Trophoblast cell (in vitro differentiated cells and primary cell): ENCODE measurements at regions not wholly inside any gene's neighbourhood (a gene's known extent, or its start where the extent isn't known, plus 50 kb on each side); places are given as distances from the start of the nearest gene placed in this dataset.

ENCODE experiments used
- DNase-seq, 2 donors: peaks; one replicate each; pipeline ENCODE4 v3.0.0-alpha.2; 2016
- H2AFZ ChIP-seq: 2 replicates; pipeline ENCODE4 v1.6.1; 2013; ENCODE audit warnings: low read length, moderate library complexity, mild to moderate bottlenecking; ENCODE audit not compliant: insufficient read depth, poor library complexity
- H2AK5ac ChIP-seq: 2 replicates; pipeline ENCODE4 v1.6.1; 2013; ENCODE audit warnings: mild to moderate bottlenecking, low read length
- H2BK120ac ChIP-seq: 2 replicates; pipeline ENCODE4 v1.6.1; 2013; ENCODE audit warnings: low read length, mild to moderate bottlenecking, moderate library complexity; ENCODE audit not compliant: insufficient read depth, poor library complexity
- H2BK12ac ChIP-seq: 2 replicates; pipeline ENCODE4 v1.6.1; 2013; ENCODE audit warnings: mild to moderate bottlenecking, low read length, moderate library complexity
- H2BK5ac ChIP-seq: 2 replicates; pipeline ENCODE4 v1.6.1; 2013; ENCODE audit warnings: low read length, low read depth, moderate library complexity, mild to moderate bottlenecking; ENCODE audit not compliant: poor library complexity
- H3K14ac ChIP-seq: 2 replicates; pipeline ENCODE4 v1.6.1; 2013; ENCODE audit warnings: mild to moderate bottlenecking, low read length
- H3K18ac ChIP-seq: 2 replicates; pipeline ENCODE4 v1.6.1; 2013; ENCODE audit warnings: mild to moderate bottlenecking, low read length
- H3K23ac ChIP-seq: 2 replicates; pipeline ENCODE4 v1.6.1; 2013; ENCODE audit warnings: low read length
- H3K27ac ChIP-seq: 2 replicates; pipeline ENCODE4 v1.5.1; 2013; ENCODE audit warnings: low read depth, mild to moderate bottlenecking, inconsistent platforms, low read length, moderate library complexity
- H3K27me3 ChIP-seq: 2 replicates; pipeline ENCODE4 v1.6.1; 2013; ENCODE audit warnings: inconsistent platforms, mild to moderate bottlenecking, low read length, moderate library complexity; ENCODE audit not compliant: insufficient read depth
- H3K36me3 ChIP-seq, 2 experiments: 1 replicate in 1 of 2; 2 replicates in 1 of 2; pipeline ENCODE4 v1.6.1; 2013; ENCODE audit warnings: low read length in 2 of 2, mild to moderate bottlenecking in 2 of 2, moderate library complexity in 1 of 2; ENCODE audit not compliant: insufficient read depth in 2 of 2, control insufficient read depth in 1 of 2
- H3K4ac ChIP-seq: 2 replicates; pipeline ENCODE4 v1.6.1; 2013; ENCODE audit warnings: low read depth, mild to moderate bottlenecking, low read length, moderate library complexity
- H3K4me1 ChIP-seq, 2 experiments: 1 replicate in 1 of 2; 2 replicates in 1 of 2; pipeline ENCODE4 v1.6.1; 2013; ENCODE audit warnings: low read length in 2 of 2, mild to moderate bottlenecking in 2 of 2, moderate library complexity in 1 of 2; ENCODE audit not compliant: insufficient read depth in 2 of 2, control insufficient read depth in 1 of 2
- H3K4me2 ChIP-seq: 2 replicates; pipeline ENCODE4 v1.6.1; 2013; ENCODE audit warnings: inconsistent platforms, mild to moderate bottlenecking, low read length, moderate library complexity
- H3K4me3 ChIP-seq: 2 replicates; pipeline ENCODE4 v1.5.1; 2013; ENCODE audit warnings: mild to moderate bottlenecking, low read depth, low read length, inconsistent platforms
- H3K79me1 ChIP-seq: one replicate; pipeline ENCODE4 v1.6.1; 2013; ENCODE audit warnings: low read length
- H3K79me2 ChIP-seq: 2 replicates; pipeline ENCODE4 v1.6.1; 2013; ENCODE audit warnings: low read length, mild to moderate bottlenecking; ENCODE audit not compliant: control insufficient read depth, insufficient read depth, poor library complexity
- H3K9ac ChIP-seq: 2 replicates; pipeline ENCODE4 v1.6.1; 2013; ENCODE audit warnings: mild to moderate bottlenecking, low read length
- H3K9me3 ChIP-seq: 2 replicates; pipeline ENCODE4 v1.6.1; 2013; ENCODE audit warnings: low read depth, mild to moderate bottlenecking, control low read depth, inconsistent platforms, low read length; ENCODE audit not compliant: insufficient read depth
- H4K12ac ChIP-seq: 2 replicates; pipeline ENCODE4 v1.6.1; 2013; ENCODE audit warnings: low read depth, mild to moderate bottlenecking, low read length, moderate library complexity
- H4K8ac ChIP-seq: 2 replicates; pipeline ENCODE4 v1.6.1; 2013; ENCODE audit warnings: low read depth, mild to moderate bottlenecking, low read length, moderate library complexity
- H4K91ac ChIP-seq: one replicate; pipeline ENCODE4 v1.6.1; 2013; ENCODE audit warnings: low read depth, mild to moderate bottlenecking, low read length, moderate library complexity
- WGBS: extraction: QIAGEN DNeasy Blood & Tissue Kit; methylation state at CpG from one replicate; pipeline ENCODE4 v1.1.7; 2013; ENCODE audit warnings: missing lambda C conversion rate; ENCODE audit not compliant: insufficient read length, insufficient coverage; ENCODE audit errors: extremely low coverage; 5-methylcytosine and 5-hydroxymethylcytosine counted together

- Histone ChIP-seq H2BK5ac (no peak overlapping the region), H3K9ac (no peak overlapping the region), H3K9me3 (no peaks in the 10 kb centered on the region), H2BK12ac (no peak overlapping the region), H2AFZ (no peak overlapping the region), H3K79me1 (no peaks in the 10 kb centered on the region), H3K4me3 (no peak overlapping the region), H3K4me1 (peaks cover 0 to 3% of the 10 kb centered on the region in 2 experiments), H4K12ac (no peak overlapping the region), H4K91ac (no peak overlapping the region), H2BK120ac (no peak overlapping the region), H3K4ac (no peak overlapping the region), H3K18ac (no peak overlapping the region), H3K14ac (no peak overlapping the region), H3K27ac (no peak overlapping the region), H3K36me3 (no peaks in the 10 kb centered on the region), H3K79me2 (no peaks in the 10 kb centered on the region), H3K23ac (no peak overlapping the region), H2AK5ac (no peak overlapping the region), H3K27me3 (no peaks in the 10 kb centered on the region), H4K8ac (no peak overlapping the region), H3K4me2 (no peak overlapping the region)
- peak in 1 of 2 donors; percentile 40 for DNase-seq
- no CpG with 5 or more reads among the region's 8 CpGs for WGBS
These were observed 94.5 kb upstream of the LIFR start for GRCh38 chr5:38650946-38651345.

GRCh38 chr5:38651806-38652205, 95.4 kb upstream of the LIFR start:
- H3K4me2 ChIP-seq: no peak overlapping the region
- H2AK5ac ChIP-seq: no peak overlapping the region
- H3K4me3 ChIP-seq: no peak overlapping the region
- no peak overlapping the region for H4K91ac ChIP-seq
- H3K4ac ChIP-seq: no peak overlapping the region
- WGBS: no CpG with 5 or more reads among the region's 6 CpGs
- H3K79me2 ChIP-seq: no peaks in the 10 kb centered on the region
- DNase-seq: no peak
- H3K18ac ChIP-seq: no peak overlapping the region
- H4K8ac ChIP-seq: no peak overlapping the region
- no peaks in the 10 kb centered on the region for H3K79me1 ChIP-seq
- H2BK12ac ChIP-seq: no peak overlapping the region
- no peak overlapping the region for H3K23ac ChIP-seq
- no peaks in the 10 kb centered on the region for H3K9me3 ChIP-seq
- H3K9ac ChIP-seq: no peak overlapping the region
- H3K14ac ChIP-seq: no peak overlapping the region
- no peak overlapping the region for H2BK120ac ChIP-seq
- peaks cover 0 to 3% of the 10 kb centered on the region in 2 experiments for H3K4me1 ChIP-seq
- no peak overlapping the region for H3K27ac ChIP-seq
- H2BK5ac ChIP-seq: no peak overlapping the region
- no peaks in the 10 kb centered on the region for H3K36me3 ChIP-seq
- no peaks in the 10 kb centered on the region for H3K27me3 ChIP-seq
- H4K12ac ChIP-seq: no peak overlapping the region
- H2AFZ ChIP-seq: no peak overlapping the region

- Histone ChIP-seq H3K14ac (no peak overlapping the region), H3K79me1 (no peaks in the 10 kb centered on the region), H3K23ac (no peak overlapping the region), H4K8ac (no peak overlapping the region), H2BK120ac (no peak overlapping the region), H3K27ac (no peak overlapping the region), H3K36me3 (no peaks in the 10 kb centered on the region), H3K4me2 (no peak overlapping the region), H3K4me3 (no peak overlapping the region), H3K4ac (no peak overlapping the region), H4K12ac (no peak overlapping the region), H3K9ac (no peak overlapping the region), H4K91ac (no peak overlapping the region), H3K79me2 (no peaks in the 10 kb centered on the region), H3K9me3 (no peaks in the 10 kb centered on the region), H3K27me3 (no peaks in the 10 kb centered on the region), H2AK5ac (no peak overlapping the region), H2BK12ac (no peak overlapping the region), H2AFZ (no peak overlapping the region), H2BK5ac (no peak overlapping the region), H3K18ac (no peak overlapping the region), H3K4me1 (peaks cover 0 to 3% of the 10 kb centered on the region in 2 experiments)
- no CpG with 5 or more reads among the region's 2 CpGs for WGBS
- DNase-seq: no peak
These were observed 96.9 kb upstream of the LIFR start for GRCh38 chr5:38653389-38653788.

- Histone ChIP-seq H2BK120ac (no peak overlapping the region), H4K8ac (no peak overlapping the region), H3K18ac (no peak overlapping the region), H2AK5ac (no peak overlapping the region), H3K14ac (no peak overlapping the region), H2BK12ac (no peak overlapping the region), H3K27ac (no peak overlapping the region), H3K4me2 (no peak overlapping the region), H3K23ac (no peak overlapping the region), H3K4ac (no peak overlapping the region), H3K9me3 (no peaks in the 10 kb centered on the region), H4K91ac (no peak overlapping the region), H4K12ac (no peak overlapping the region), H3K36me3 (no peaks in the 10 kb centered on the region), H3K79me2 (no peaks in the 10 kb centered on the region), H2AFZ (no peak overlapping the region), H3K27me3 (no peaks in the 10 kb centered on the region), H3K4me3 (no peak overlapping the region), H3K4me1 (no peaks in the 10 kb centered on the region), H2BK5ac (no peak overlapping the region), H3K79me1 (no peaks in the 10 kb centered on the region), H3K9ac (no peak overlapping the region)
- DNase-seq: no peak
- WGBS: no CpG with 5 or more reads among the region's 6 CpGs
These were observed 99.2 kb upstream of the LIFR start for GRCh38 chr5:38655691-38656090.
